GM18868 (cell line): ENCODE measurements at regions not wholly inside any gene's neighbourhood (a gene's known extent, or its start where the extent isn't known, plus 50 kb on each side); places are given as distances from the start of the nearest gene placed in this dataset.

ENCODE experiments used
- ATAC-seq: cut with Tn5 transposase; IDR thresholded peaks from one replicate; pipeline ENCODE4 v1.9.1; 2021; ENCODE audit warnings: mild to moderate bottlenecking, moderate library complexity; ENCODE audit not compliant: unreplicated experiment

GRCh38 chr6:150536835-150537234 is 62.9 kb upstream of the PLEKHG1 start:
- ATAC-seq: no peak

- ATAC-seq: no peak
These were observed 62.2 kb upstream of the PLEKHG1 start for GRCh38 chr6:150537491-150537890.

- ATAC-seq: no peak
These were observed 61.8 kb upstream of the PLEKHG1 start for GRCh38 chr6:150537893-150538292.

- ATAC-seq: no peak
These were observed 60.6 kb upstream of the PLEKHG1 start for GRCh38 chr6:150539111-150539510.

- no peak for ATAC-seq
These were observed 60.1 kb upstream of the PLEKHG1 start for GRCh38 chr6:150539568-150539967.

DNA sequence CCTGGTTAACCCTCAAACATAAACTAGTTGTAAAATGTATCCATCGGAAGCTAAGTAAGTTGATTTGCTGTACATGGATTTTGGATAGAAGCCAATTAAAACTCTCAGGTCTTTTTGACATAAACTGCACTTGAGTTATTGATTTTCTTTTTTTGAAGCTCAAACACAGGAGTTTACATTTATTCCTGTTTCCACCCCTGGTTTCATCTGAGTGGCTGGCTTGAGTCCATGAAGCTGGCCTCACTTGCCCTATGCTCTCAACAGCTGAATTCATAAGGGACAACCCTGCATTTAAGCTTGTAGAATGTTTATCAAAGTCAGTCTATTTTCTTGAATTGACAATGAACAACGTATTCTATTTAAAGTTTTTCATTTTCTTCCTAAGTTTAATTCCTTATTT is 58.1 kb upstream of the PLEKHG1 start:
- ATAC-seq: no peak

DNA sequence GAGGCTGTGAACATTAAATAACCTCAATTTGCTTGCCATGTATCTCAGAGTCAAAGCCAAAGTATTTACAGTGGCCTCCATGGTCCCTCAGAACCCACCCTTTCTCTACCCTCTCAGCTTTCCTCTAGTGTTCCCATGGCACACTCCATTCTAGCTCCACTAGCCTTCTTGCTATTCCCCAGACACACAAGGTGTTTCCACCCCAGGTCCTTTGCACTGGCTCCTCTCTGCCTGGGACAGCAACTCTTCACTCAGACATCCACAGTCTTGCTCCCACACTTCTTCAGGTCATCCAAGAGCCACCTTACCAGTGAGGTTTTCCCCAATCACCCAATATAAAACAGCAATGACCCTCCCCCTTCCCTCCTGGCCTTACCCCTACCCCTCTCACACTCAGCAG is 56.5 kb upstream of the PLEKHG1 start:
- no peak for ATAC-seq

- no peak for ATAC-seq
These were observed 54.9 kb upstream of the PLEKHG1 start for GRCh38 chr6:150544793-150545192.

GRCh38 chr6:150546457-150546856 is 53.2 kb upstream of the PLEKHG1 start:
- no peak for ATAC-seq

DNA sequence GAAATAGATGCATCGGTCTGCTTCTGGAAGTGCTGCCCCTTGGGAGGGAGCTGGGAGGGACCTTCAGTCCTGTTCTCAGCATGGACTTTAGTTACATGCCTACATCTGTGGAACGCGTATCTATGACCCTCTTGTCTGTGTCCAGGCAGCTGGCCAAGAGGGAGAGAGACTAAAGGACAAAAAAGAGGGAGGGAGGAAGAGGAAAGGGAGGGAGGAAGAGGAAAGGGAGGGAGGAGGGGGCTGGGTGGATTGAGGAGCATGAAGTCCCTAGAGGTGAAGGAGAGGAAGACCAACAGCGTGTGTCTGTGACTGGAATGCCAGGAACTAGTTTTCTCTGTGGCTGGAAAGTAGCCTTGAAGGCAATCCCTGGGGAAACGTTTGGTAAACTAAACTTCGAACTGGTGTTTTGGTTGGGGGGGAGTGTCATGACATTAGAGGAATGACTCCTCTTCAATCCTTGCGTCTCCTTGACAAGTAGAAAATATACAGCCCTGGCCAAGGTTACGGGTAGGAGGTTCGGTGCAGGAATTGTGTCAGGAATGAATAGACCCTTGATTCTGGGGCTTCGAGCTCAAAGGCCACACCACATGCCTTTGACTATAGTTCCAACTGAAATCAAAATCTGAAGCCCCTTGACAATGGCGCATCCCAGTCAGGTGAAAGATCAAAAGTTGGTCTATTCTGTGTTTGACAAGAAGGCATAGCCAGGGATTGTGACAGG is 52.0 kb upstream of the PLEKHG1 start:
- no peak for ATAC-seq

GRCh38 chr6:150548330-150548729 is 51.4 kb upstream of the PLEKHG1 start:
- no peak for ATAC-seq

DNA sequence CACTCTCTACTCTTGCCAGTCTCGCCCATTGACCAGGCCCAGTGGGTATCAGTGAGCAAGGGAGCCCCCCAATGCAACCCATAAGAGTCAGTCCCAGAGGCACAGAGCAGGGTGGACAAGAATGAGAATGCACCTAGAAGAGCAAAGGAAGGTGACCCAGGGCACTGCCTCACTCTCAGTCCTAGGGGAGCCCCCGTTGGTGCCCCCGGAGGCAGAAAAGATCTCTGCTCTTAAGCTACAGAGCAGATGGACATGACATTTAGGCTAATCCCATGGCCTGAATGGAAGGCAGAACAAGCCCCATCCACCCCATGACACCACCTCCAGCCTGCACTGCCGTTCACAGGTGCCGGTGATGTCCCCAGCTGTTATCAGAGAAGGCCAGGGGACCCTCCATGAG is 50.7 kb upstream of the PLEKHG1 start:
- no peak for ATAC-seq

DNA sequence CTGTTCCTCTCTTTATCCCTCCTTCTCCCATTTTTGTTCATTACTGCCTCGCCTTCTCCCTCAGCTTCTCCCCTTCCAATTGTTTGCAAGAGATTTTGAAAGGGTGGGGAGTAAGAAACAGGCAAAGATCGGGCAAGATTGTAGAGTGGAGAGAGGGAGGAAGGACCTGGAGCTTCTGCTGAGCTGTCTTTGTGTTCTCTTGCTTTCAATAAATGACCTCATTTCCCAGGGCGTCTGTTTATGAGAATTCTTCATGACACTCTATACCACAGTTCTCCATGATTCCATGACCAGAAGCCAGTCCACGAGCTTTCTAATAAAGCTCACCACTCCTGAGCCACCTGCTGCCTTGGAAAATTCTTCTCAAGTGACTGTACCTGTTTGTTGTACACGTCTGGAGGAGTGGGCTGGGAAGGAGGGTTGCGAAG is 50.0 kb upstream of the PLEKHG1 start:
- ATAC-seq: no peak
